ENCODE measurements at regions not wholly inside any gene's neighbourhood (a gene's known extent, or its start where the extent isn't known, plus 50 kb on each side); places are given as distances from the start of the nearest gene placed in this dataset.
"Not testable (repeated sequence)": the region's sequence is repeated elsewhere in the genome, so short reads cannot be mapped to it uniquely, and the experiment has no call there.

GRCh38 chr11:16536513-16536912 lies 180.2 kb upstream of the SOX6 start:
- H3K36me3 Mint-ChIP-seq = no peaks in the 10 kb centered on the region

GRCh38 chr11:16528639-16529038 lies 172.3 kb upstream of the SOX6 start:
- Mint-ChIP-seq H3K27me3 (no peaks in the 10 kb centered on the region), H3K36me3 (no peaks in the 10 kb centered on the region), H3K27ac (no peak overlapping the region), H3K9me3 (no peaks in the 10 kb centered on the region), H3K4me1 (peaks cover 0 to 6% of the 10 kb centered on the region in 2 donors), H3K4me3 (no peak overlapping the region)
- DNase-seq (no peak), ATAC-seq (replicated peaks) (no peak)

More at GRCh38 chr11:16536513-16536912, 180.2 kb upstream of the SOX6 start:
- Mint-ChIP-seq H3K27me3 (peaks cover 0 to 4% of the 10 kb centered on the region in 2 donors), H3K4me3 (no peak overlapping the region), H3K4me1 (no peaks in the 10 kb centered on the region), H3K9me3 (peaks cover 13 to 18% of the 10 kb centered on the region in 2 donors), H3K27ac (no peak overlapping the region)
- ATAC-seq (replicated peaks) (no peak), DNase-seq (no peak)

- DNase-seq (no peak), ATAC-seq (replicated peaks) (no peak)
- Mint-ChIP-seq H3K27ac (no peak overlapping the region), H3K27me3 (no peaks in the 10 kb centered on the region), H3K9me3 (no peaks in the 10 kb centered on the region), H3K4me3 (no peak overlapping the region), H3K36me3 (no peaks in the 10 kb centered on the region), H3K4me1 (peaks cover 0 to 6% of the 10 kb centered on the region in 2 donors)
These were observed 171.3 kb upstream of the SOX6 start for GRCh38 chr11:16527525-16528246.

GRCh38 chr11:16526947-16527346 lies 170.6 kb upstream of the SOX6 start:
- Mint-ChIP-seq H3K27ac (no peak overlapping the region), H3K4me1 (peaks cover 0 to 6% of the 10 kb centered on the region in 2 donors), H3K27me3 (no peaks in the 10 kb centered on the region), H3K36me3 (no peaks in the 10 kb centered on the region), H3K4me3 (no peak overlapping the region), H3K9me3 (peaks cover 0 to under 1% of the 10 kb centered on the region in 2 donors)
- ATAC-seq (replicated peaks) (no peak), DNase-seq (no peak)

GRCh38 chr11:16520713-16521112 lies 164.4 kb upstream of the SOX6 start:
- H3K27me3 Mint-ChIP-seq; H3K4me3 Mint-ChIP-seq; DNase-seq; H3K36me3 Mint-ChIP-seq; ATAC-seq (replicated peaks); H3K9me3 Mint-ChIP-seq; H3K27ac Mint-ChIP-seq; H3K4me1 Mint-ChIP-seq: not testable (repeated sequence)

- ATAC-seq (replicated peaks) (no peak), DNase-seq (no peak)
- Mint-ChIP-seq H3K27ac (no peak overlapping the region), H3K4me1 (no peaks in the 10 kb centered on the region), H3K4me3 (no peak overlapping the region), H3K27me3 (no peaks in the 10 kb centered on the region), H3K36me3 (no peaks in the 10 kb centered on the region), H3K9me3 (peaks cover 0 to 2% of the 10 kb centered on the region in 2 donors)
These were observed 156.5 kb upstream of the SOX6 start for GRCh38 chr11:16512899-16513241.

GRCh38 chr11:16512198-16512898 lies 156.0 kb upstream of the SOX6 start:
- Mint-ChIP-seq H3K4me3 (no peak overlapping the region), H3K4me1 (no peaks in the 10 kb centered on the region), H3K36me3 (no peaks in the 10 kb centered on the region), H3K27ac (no peak overlapping the region), H3K27me3 (no peaks in the 10 kb centered on the region), H3K9me3 (peaks cover 0 to 6% of the 10 kb centered on the region in 2 donors)
- ATAC-seq (replicated peaks) (no peak), DNase-seq (no peak)

GRCh38 chr11:16511116-16512114 lies 155.1 kb upstream of the SOX6 start:
- Mint-ChIP-seq H3K9me3 (peaks cover 4 to 11% of the 10 kb centered on the region in 2 donors), H3K4me3 (no peak overlapping the region), H3K27me3 (no peaks in the 10 kb centered on the region), H3K27ac (no peak overlapping the region), H3K36me3 (no peaks in the 10 kb centered on the region), H3K4me1 (no peaks in the 10 kb centered on the region)
- DNase-seq (no peak), ATAC-seq (replicated peaks) (no peak)

- H3K27ac Mint-ChIP-seq = no peak overlapping the region
These were observed 149.1 kb upstream of the SOX6 start for GRCh38 chr11:16505481-16505880.

GRCh38 chr11:16503891-16504290 lies 147.5 kb upstream of the SOX6 start:
- H3K27me3 Mint-ChIP-seq; ATAC-seq (replicated peaks); H3K36me3 Mint-ChIP-seq; H3K4me1 Mint-ChIP-seq; H3K4me3 Mint-ChIP-seq; H3K27ac Mint-ChIP-seq; DNase-seq: not testable (repeated sequence)
- H3K9me3 Mint-ChIP-seq = peaks cover 29 to 31% of the 10 kb centered on the region in 2 donors

More at GRCh38 chr11:16505481-16505880, 149.1 kb upstream of the SOX6 start:
- H3K36me3 Mint-ChIP-seq = no peaks in the 10 kb centered on the region
- H3K4me3 Mint-ChIP-seq = no peak overlapping the region
- peaks cover 26 to 29% of the 10 kb centered on the region in 2 donors for H3K9me3 Mint-ChIP-seq
- DNase-seq (no peak), ATAC-seq (replicated peaks) (no peak)
- H3K27me3 Mint-ChIP-seq = no peaks in the 10 kb centered on the region
- no peaks in the 10 kb centered on the region for H3K4me1 Mint-ChIP-seq

- Mint-ChIP-seq H3K27me3 (no peaks in the 10 kb centered on the region), H3K4me3 (no peak overlapping the region), H3K27ac (no peak overlapping the region), H3K4me1 (no peaks in the 10 kb centered on the region), H3K9me3 (peaks cover 6 to 15% of the 10 kb centered on the region in 2 donors), H3K36me3 (no peaks in the 10 kb centered on the region)
- no peak for ATAC-seq (replicated peaks)
- no peak for DNase-seq
These were observed 138.8 kb upstream of the SOX6 start for GRCh38 chr11:16494918-16495691.

GRCh38 chr11:16484434-16484833 lies 128.1 kb upstream of the SOX6 start:
- ATAC-seq (replicated peaks) (no peak), DNase-seq (no peak)
- Mint-ChIP-seq H3K4me3 (no peak overlapping the region), H3K36me3 (no peaks in the 10 kb centered on the region), H3K27ac (no peak overlapping the region), H3K4me1 (no peaks in the 10 kb centered on the region), H3K27me3 (no peaks in the 10 kb centered on the region), H3K9me3 (no peaks in the 10 kb centered on the region)

GRCh38 chr11:16474659-16475058 lies 118.3 kb upstream of the SOX6 start:
- Mint-ChIP-seq H3K27me3 (no peaks in the 10 kb centered on the region), H3K4me3 (no peak overlapping the region), H3K27ac (no peak overlapping the region), H3K9me3 (peaks cover 0 to 2% of the 10 kb centered on the region in 2 donors), H3K4me1 (no peaks in the 10 kb centered on the region), H3K36me3 (no peaks in the 10 kb centered on the region)
- ATAC-seq (replicated peaks) (no peak), DNase-seq (no peak)

GRCh38 chr11:16469968-16470367 lies 113.6 kb upstream of the SOX6 start:
- Mint-ChIP-seq H3K4me3 (no peak overlapping the region), H3K4me1 (no peaks in the 10 kb centered on the region), H3K36me3 (no peaks in the 10 kb centered on the region), H3K27ac (no peak overlapping the region), H3K27me3 (no peaks in the 10 kb centered on the region), H3K9me3 (peaks cover 0 to 4% of the 10 kb centered on the region in 2 donors)
- no peak for DNase-seq
- no peak for ATAC-seq (replicated peaks)
